ENCODE measurements at regions not wholly inside any gene's neighbourhood (a gene's known extent, or its start where the extent isn't known, plus 50 kb on each side); places are given as distances from the start of the nearest gene placed in this dataset.

DNA sequence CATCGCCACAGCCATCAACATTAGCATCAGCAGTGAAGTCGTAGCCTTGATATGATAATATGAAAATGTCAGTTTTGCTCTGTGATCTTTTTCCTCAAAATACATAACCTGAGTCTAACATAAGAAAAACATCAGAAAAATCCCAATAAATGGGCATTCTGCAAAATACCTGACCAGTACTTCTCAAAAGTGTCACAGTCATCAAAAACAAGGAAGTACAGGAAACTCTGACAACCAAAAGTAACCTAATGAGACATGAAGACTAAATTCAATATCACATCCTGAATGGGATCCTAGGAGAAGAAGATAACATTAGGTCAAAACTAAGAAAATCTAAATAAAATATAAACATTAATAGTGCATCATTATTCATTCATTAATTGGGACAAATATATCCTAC, 1731.0 kb downstream of the SUCLG1 start:
- Mint-ChIP-seq H3K27me3 (no peaks in the 10 kb centered on the region), H3K4me3 (no peak overlapping the region), H3K4me1 (no peaks in the 10 kb centered on the region), H3K9me3 (peaks cover 4% of the 10 kb centered on the region), H3K36me3 (ENCODE audit: low read depth) (no peaks in the 10 kb centered on the region), H3K27ac (no peak overlapping the region)
- no peak for DNase-seq
- intact Hi-C loops (cut with micrococcal nuclease), result no loop called here

DNA sequence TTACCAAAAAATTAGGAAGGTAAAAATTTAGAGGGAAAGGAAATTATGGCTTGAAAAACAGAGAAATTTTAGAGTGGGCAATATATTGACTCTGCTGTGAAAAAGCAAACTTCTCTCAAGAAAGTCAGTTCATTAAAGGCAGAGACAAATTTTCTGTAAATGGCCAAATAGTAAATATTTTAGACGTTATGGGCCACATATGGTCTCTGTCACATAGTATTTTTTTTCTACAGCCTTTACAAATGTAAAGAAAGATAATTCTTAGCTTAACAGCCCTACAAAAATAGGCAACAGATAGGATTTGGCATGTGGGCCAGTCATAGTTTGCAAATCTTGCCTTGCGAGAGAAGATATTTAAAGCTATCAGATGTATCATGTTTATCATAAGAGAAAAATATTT, 1750.4 kb downstream of the SUCLG1 start:
- H3K4me1 Mint-ChIP-seq, result no peaks in the 10 kb centered on the region
- H3K36me3 Mint-ChIP-seq (ENCODE audit: low read depth), result no peaks in the 10 kb centered on the region
- H3K27ac Mint-ChIP-seq, result no peak overlapping the region
- no peaks in the 10 kb centered on the region for H3K27me3 Mint-ChIP-seq
- intact Hi-C loops (cut with micrococcal nuclease), result no loop called here
- no peak overlapping the region for H3K4me3 Mint-ChIP-seq
- no peak for DNase-seq
- H3K9me3 Mint-ChIP-seq, result no peaks in the 10 kb centered on the region

DNA sequence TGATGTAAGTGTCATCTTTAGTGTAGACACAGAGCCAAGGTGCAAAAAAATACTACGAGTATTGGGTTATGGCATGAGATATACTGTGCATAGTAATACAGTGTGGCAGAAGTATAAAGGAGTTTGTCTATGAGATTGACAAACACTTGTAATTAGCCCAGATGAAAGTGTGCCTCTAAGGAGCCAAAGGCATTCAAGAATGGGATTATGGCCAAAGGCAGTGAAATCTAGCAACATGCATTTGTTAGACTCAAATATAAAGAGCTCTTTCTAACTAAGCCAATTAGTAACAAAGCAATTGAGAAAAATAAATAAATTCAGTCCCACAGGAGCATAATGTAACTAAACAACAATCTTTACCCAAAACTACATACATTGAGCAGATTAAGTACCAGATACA, 1761.8 kb downstream of the SUCLG1 start:
- Mint-ChIP-seq H3K9me3 (peaks cover 3% of the 10 kb centered on the region), H3K36me3 (ENCODE audit: low read depth) (no peaks in the 10 kb centered on the region), H3K27me3 (no peaks in the 10 kb centered on the region), H3K4me3 (no peak overlapping the region), H3K27ac (no peak overlapping the region), H3K4me1 (no peaks in the 10 kb centered on the region)
- DNase-seq, result no peak
- intact Hi-C loops (cut with micrococcal nuclease), result no loop called here

DNA sequence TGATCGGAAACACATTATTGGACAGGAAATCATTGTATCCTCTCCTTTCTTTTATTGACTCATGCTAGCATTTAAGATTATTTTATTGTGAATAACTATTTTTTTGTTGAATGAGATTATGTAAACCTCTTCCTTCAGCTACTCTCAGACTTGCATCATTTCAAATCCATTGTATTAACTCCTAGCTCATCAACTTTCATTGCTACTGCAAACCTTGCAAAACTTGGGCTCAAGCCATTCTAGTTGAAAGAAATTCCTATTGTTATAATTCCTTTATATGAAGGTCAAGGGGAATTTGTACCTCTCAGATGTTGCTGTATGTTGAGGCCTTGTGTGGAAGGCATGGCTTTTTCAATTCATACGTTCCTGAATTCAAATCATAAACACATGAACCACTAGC, 1764.6 kb downstream of the SUCLG1 start:
- Mint-ChIP-seq H3K27me3 (no peaks in the 10 kb centered on the region), H3K9me3 (peaks cover 3% of the 10 kb centered on the region), H3K36me3 (ENCODE audit: low read depth) (no peaks in the 10 kb centered on the region), H3K4me1 (no peaks in the 10 kb centered on the region), H3K4me3 (no peak overlapping the region), H3K27ac (no peak overlapping the region)
- no peak for DNase-seq
- intact Hi-C loops (cut with micrococcal nuclease), result no loop called here

DNA sequence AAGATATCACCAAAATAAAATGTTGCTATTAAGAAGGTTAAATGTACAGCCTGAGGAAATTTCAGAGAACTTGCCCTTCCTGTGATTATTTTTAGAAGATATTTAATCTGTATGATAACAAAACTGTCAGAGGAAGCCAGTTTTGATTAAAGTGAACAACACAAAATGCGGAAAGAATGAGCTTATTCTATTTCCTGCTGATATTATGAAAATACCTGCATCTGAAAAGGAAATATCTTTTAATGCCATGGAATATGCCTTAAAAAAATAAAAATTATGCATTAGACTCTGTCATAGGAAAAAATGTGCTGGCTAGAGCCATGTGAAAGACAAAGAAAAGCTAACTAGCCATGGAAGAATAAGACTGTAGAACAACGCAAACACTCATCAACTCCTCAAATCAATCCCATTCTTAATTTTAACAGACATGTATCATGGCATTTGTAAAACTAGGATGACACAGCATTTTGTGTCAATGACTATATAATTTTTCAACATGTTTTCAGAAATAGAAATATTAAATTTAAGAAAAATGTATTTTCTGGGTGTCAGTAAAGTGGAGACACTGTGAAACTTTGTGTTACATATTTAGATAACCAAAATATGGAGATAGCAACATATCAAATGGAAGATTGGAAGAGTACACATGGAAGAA, 1768.2 kb downstream of the SUCLG1 start:
- H3K4me3 Mint-ChIP-seq, result no peak overlapping the region

GRCh38 chr2:82675186-82675585, 1783.9 kb downstream of the SUCLG1 start:
- no peak overlapping the region for H3K4me3 Mint-ChIP-seq
- no peaks in the 10 kb centered on the region for H3K4me1 Mint-ChIP-seq
- intact Hi-C loops (cut with micrococcal nuclease), result no loop called here
- no peak overlapping the region for H3K27ac Mint-ChIP-seq
- H3K27me3 Mint-ChIP-seq, result no peaks in the 10 kb centered on the region
- no peak for DNase-seq
- H3K36me3 Mint-ChIP-seq (ENCODE audit: low read depth), result no peaks in the 10 kb centered on the region
- H3K9me3 Mint-ChIP-seq, result peaks cover 6% of the 10 kb centered on the region

More for the DNA sequence above, 1768.2 kb downstream of the SUCLG1 start:
- Mint-ChIP-seq H3K27ac (no peak overlapping the region), H3K9me3 (peaks cover 3% of the 10 kb centered on the region), H3K36me3 (ENCODE audit: low read depth) (no peaks in the 10 kb centered on the region), H3K27me3 (no peaks in the 10 kb centered on the region), H3K4me1 (no peaks in the 10 kb centered on the region)
- no peak for DNase-seq
- intact Hi-C loops (cut with micrococcal nuclease), result no loop called here

- Mint-ChIP-seq H3K27ac (no peak overlapping the region), H3K4me3 (no peak overlapping the region), H3K4me1 (no peaks in the 10 kb centered on the region), H3K36me3 (ENCODE audit: low read depth) (no peaks in the 10 kb centered on the region), H3K9me3 (peaks cover 6% of the 10 kb centered on the region), H3K27me3 (no peaks in the 10 kb centered on the region)
- DNase-seq, result no peak
- intact Hi-C loops (cut with micrococcal nuclease), result no loop called here
Observed at GRCh38 chr2:82674652-82675051, 1784.4 kb downstream of the SUCLG1 start.

DNA sequence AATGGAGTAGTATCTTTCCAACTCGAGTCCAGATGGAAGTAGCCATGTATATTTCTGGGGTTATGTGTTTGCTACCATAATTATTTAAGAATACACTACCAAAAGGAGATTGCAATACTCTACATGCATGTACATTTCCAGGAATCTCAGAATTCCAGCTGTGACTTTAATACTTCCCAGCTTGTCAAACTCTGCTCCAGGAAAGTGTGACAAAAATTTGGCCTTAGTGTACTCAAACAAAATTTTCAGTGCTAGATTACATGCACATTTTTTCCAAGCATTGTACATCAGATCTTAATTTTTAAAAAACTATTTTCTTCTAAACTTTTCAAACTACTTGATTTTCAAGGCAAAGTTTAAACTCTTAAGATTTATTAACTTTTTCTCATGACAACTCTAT, 1791.6 kb downstream of the SUCLG1 start:
- intact Hi-C loops (cut with micrococcal nuclease), result no loop called here
- Mint-ChIP-seq H3K4me3 (no peak overlapping the region), H3K9me3 (no peaks in the 10 kb centered on the region), H3K36me3 (ENCODE audit: low read depth) (no peaks in the 10 kb centered on the region), H3K4me1 (no peaks in the 10 kb centered on the region), H3K27ac (no peak overlapping the region), H3K27me3 (no peaks in the 10 kb centered on the region)
- DNase-seq, result no peak

DNA sequence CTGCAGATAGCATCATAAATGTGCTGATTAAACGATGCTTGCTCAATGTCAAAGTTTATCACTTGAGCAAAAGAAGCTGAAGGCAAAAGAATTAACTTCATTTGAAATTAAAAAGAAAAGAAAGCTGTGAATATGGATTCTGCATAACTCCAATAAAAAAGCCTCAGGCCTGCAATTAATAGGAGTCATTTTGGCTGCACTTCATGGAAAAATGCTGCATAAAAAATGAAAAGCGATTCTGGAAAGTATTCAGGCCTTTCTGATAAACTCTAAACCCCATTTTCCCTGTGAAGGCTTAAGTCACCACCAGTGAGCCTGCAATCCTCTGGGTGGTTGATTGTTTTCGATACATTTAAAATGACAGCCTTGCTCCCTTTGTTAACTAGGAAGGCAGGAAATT, 1793.4 kb downstream of the SUCLG1 start:
- Mint-ChIP-seq H3K4me3 (no peak overlapping the region), H3K4me1 (no peaks in the 10 kb centered on the region), H3K27me3 (no peaks in the 10 kb centered on the region), H3K27ac (no peak overlapping the region), H3K36me3 (ENCODE audit: low read depth) (no peaks in the 10 kb centered on the region), H3K9me3 (no peaks in the 10 kb centered on the region)
- intact Hi-C loops (cut with micrococcal nuclease), result no loop called here
- DNase-seq, result no peak

- H3K27ac Mint-ChIP-seq, result no peak overlapping the region
- H3K9me3 Mint-ChIP-seq, result peaks cover 4% of the 10 kb centered on the region
- H3K4me1 Mint-ChIP-seq, result no peaks in the 10 kb centered on the region
- intact Hi-C loops (cut with micrococcal nuclease), result no loop called here
- H3K4me3 Mint-ChIP-seq, result no peak overlapping the region
- no peaks in the 10 kb centered on the region for H3K27me3 Mint-ChIP-seq
- no peak for DNase-seq
- H3K36me3 Mint-ChIP-seq (ENCODE audit: low read depth), result no peaks in the 10 kb centered on the region
Observed at GRCh38 chr2:82657106-82657505, 1802.0 kb downstream of the SUCLG1 start.

- intact Hi-C loops (cut with micrococcal nuclease), result no loop called here
- no peaks in the 10 kb centered on the region for H3K27me3 Mint-ChIP-seq
- no peak overlapping the region for H3K27ac Mint-ChIP-seq
- no peak overlapping the region for H3K4me3 Mint-ChIP-seq
- peaks cover 4% of the 10 kb centered on the region for H3K9me3 Mint-ChIP-seq
- no peaks in the 10 kb centered on the region for H3K36me3 Mint-ChIP-seq (ENCODE audit: low read depth)
- no peaks in the 10 kb centered on the region for H3K4me1 Mint-ChIP-seq
- DNase-seq, result no peak
Observed at GRCh38 chr2:82656420-82656819, 1802.7 kb downstream of the SUCLG1 start.

GRCh38 chr2:82652117-82652516, 1807.0 kb downstream of the SUCLG1 start:
- H3K27me3 Mint-ChIP-seq, result no peaks in the 10 kb centered on the region
- DNase-seq, result no peak
- H3K27ac Mint-ChIP-seq, result no peak overlapping the region
- H3K9me3 Mint-ChIP-seq, result peaks cover 6% of the 10 kb centered on the region
- intact Hi-C loops (cut with micrococcal nuclease), result no loop called here
- H3K36me3 Mint-ChIP-seq (ENCODE audit: low read depth), result no peaks in the 10 kb centered on the region
- H3K4me3 Mint-ChIP-seq, result no peak overlapping the region
- H3K4me1 Mint-ChIP-seq, result no peaks in the 10 kb centered on the region

- intact Hi-C loops (cut with micrococcal nuclease), result no loop called here
- no peak for DNase-seq
- no peaks in the 10 kb centered on the region for H3K4me1 Mint-ChIP-seq
- H3K36me3 Mint-ChIP-seq (ENCODE audit: low read depth), result no peaks in the 10 kb centered on the region
- peaks cover 5% of the 10 kb centered on the region for H3K9me3 Mint-ChIP-seq
- H3K4me3 Mint-ChIP-seq, result no peak overlapping the region
- no peak overlapping the region for H3K27ac Mint-ChIP-seq
- no peaks in the 10 kb centered on the region for H3K27me3 Mint-ChIP-seq
Observed at GRCh38 chr2:82650038-82650437, 1809.0 kb downstream of the SUCLG1 start.

- H3K27me3 Mint-ChIP-seq, result no peaks in the 10 kb centered on the region
- no peaks in the 10 kb centered on the region for H3K4me1 Mint-ChIP-seq
- intact Hi-C loops (cut with micrococcal nuclease), result no loop called here
- no peak for DNase-seq
- H3K36me3 Mint-ChIP-seq (ENCODE audit: low read depth), result no peaks in the 10 kb centered on the region
- H3K4me3 Mint-ChIP-seq, result no peak overlapping the region
- no peak overlapping the region for H3K27ac Mint-ChIP-seq
- peaks cover 15% of the 10 kb centered on the region for H3K9me3 Mint-ChIP-seq
Observed at GRCh38 chr2:82641598-82642180, 1817.4 kb downstream of the SUCLG1 start.

- H3K27ac Mint-ChIP-seq, result no peak overlapping the region
- no peaks in the 10 kb centered on the region for H3K36me3 Mint-ChIP-seq (ENCODE audit: low read depth)
- intact Hi-C loops (cut with micrococcal nuclease), result no loop called here
Observed at GRCh38 chr2:82636402-82637020, 1822.6 kb downstream of the SUCLG1 start.

More at GRCh38 chr2:82636402-82637020, 1822.6 kb downstream of the SUCLG1 start:
- no peaks in the 10 kb centered on the region for H3K27me3 Mint-ChIP-seq
- H3K4me3 Mint-ChIP-seq, result no peak overlapping the region
- DNase-seq, result no peak
- H3K4me1 Mint-ChIP-seq, result no peaks in the 10 kb centered on the region
- peaks cover 11% of the 10 kb centered on the region for H3K9me3 Mint-ChIP-seq

Measured in activated CD4-positive, alpha-beta T cell treated with anti-CD3 and anti-CD28 coated beads, Interleukin-2, amount 10 ng/mL, durations not matched to agents 24 days and 14 days (primary cell).